Activated naive CD8-positive, alpha-beta T cell treated with anti-CD3 and anti-CD28 coated beads, Interleukin-2, amount 10 ng/mL, durations not matched to agents 7 days and 5 days (primary cell): ENCODE measurements at regions not wholly inside any gene's neighbourhood (a gene's known extent, or its start where the extent isn't known, plus 50 kb on each side); places are given as distances from the start of the nearest gene placed in this dataset.

Experiments
- ATAC-seq: fragments of 150-1000 bp; cut with Tn5 transposase; one replicate; pipeline ENCODE4 v1.10.0; 2021; ENCODE audit warnings: low read depth, moderate library complexity
- POLR2A ChIA-PET: fragments of 350-600 bp; sonication (Branson Sonifier 250); formaldehyde crosslinking; loops from one replicate; lab custom pipeline; 2021; ENCODE audit warnings: antibody characterized with exemption; lab: Charles Lee
- DNase-seq: peaks from one replicate; pipeline ENCODE4 v3.0.0; 2021
- H3K27ac Mint-ChIP-seq: one replicate; pipeline ENCODE4 v1.8.0; 2022; ENCODE audit warnings: mild to moderate bottlenecking, mixed read lengths
- H3K27me3 Mint-ChIP-seq: one replicate; pipeline ENCODE4 v1.8.0; 2022; ENCODE audit warnings: mild to moderate bottlenecking, moderate library complexity, mixed read lengths
- H3K36me3 Mint-ChIP-seq: one replicate; pipeline ENCODE4 v1.8.0; 2021; ENCODE audit warnings: mild to moderate bottlenecking, mixed read lengths
- H3K4me1 Mint-ChIP-seq: one replicate; pipeline ENCODE4 v1.8.0; 2021; ENCODE audit warnings: mixed read lengths
- H3K4me3 Mint-ChIP-seq: one replicate; pipeline ENCODE4 v1.8.0; 2022; ENCODE audit warnings: mild to moderate bottlenecking, moderate library complexity, mixed read lengths
- H3K9me3 Mint-ChIP-seq: one replicate; pipeline ENCODE4 v1.8.0; 2021; ENCODE audit warnings: mixed read lengths

DNA sequence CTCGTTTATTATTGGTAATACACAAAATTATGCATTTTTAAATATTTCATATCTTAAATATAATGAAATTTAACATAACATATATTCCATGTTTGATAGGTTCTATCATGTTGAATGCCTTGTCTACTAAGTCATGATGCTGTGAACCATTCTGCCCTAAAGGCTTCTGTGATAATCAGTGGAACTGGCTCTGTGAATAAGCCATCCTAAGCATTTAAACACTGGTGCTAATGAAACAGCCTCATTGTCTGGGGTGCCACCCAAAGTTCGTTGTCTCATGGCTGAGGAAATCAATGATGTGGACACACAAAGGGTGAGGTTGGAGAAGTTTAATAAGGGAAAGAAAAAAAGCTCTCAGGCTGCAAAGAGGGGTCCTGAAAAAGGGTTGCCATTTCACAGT, 264.7 kb upstream of the ZRANB2 start:
- POLR2A ChIA-PET = no interaction called here
- Mint-ChIP-seq H3K36me3 (no peaks in the 10 kb centered on the region), H3K4me1 (no peaks in the 10 kb centered on the region), H3K27ac (no peak overlapping the region), H3K9me3 (peaks cover 6% of the 10 kb centered on the region), H3K27me3 (no peaks in the 10 kb centered on the region), H3K4me3 (no peak overlapping the region)
- DNase-seq (no peak), ATAC-seq (no peak)

GRCh38 chr1:71343686-71344416, 263.0 kb upstream of the ZRANB2 start:
- DNase-seq = no peak
- POLR2A ChIA-PET = no interaction called here
- peaks cover 13% of the 10 kb centered on the region for H3K9me3 Mint-ChIP-seq
- no peaks in the 10 kb centered on the region for H3K36me3 Mint-ChIP-seq
- no peaks in the 10 kb centered on the region for H3K27me3 Mint-ChIP-seq
- H3K4me3 Mint-ChIP-seq = no peak overlapping the region
- no peak overlapping the region for H3K27ac Mint-ChIP-seq
- no peak for ATAC-seq
- H3K4me1 Mint-ChIP-seq = no peaks in the 10 kb centered on the region

- Mint-ChIP-seq H3K36me3 (no peaks in the 10 kb centered on the region), H3K27me3 (no peaks in the 10 kb centered on the region), H3K4me1 (no peaks in the 10 kb centered on the region), H3K27ac (no peak overlapping the region), H3K4me3 (no peak overlapping the region), H3K9me3 (peaks cover 11% of the 10 kb centered on the region)
- POLR2A ChIA-PET = interaction anchor here (0.6 kb wide), 1 partner anchor 96 kb away, joined by 3 read pairs; no protein-coding TSS in a partner anchor
- no peak for DNase-seq
- no peak for ATAC-seq
These were observed 258.4 kb upstream of the ZRANB2 start for GRCh38 chr1:71339238-71339637.

DNA sequence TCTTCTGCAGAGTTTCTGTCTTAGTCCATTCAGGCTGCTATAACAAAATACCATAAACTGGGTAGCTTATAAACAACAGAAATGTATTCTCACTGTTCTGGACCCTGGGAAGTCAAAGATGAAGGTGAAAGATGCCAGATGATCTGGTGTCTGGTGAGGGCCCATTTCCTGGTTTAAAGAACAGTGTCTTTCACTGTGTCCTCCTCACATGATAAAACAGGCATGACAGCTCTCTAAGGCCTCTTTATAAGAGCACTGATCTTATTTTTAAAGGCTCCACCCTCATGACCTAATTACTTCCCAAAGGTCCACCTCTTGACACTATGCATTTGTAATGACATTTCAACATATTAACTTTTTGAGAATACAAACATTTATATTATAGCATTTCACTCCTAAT, 250.2 kb upstream of the ZRANB2 start:
- no peak for DNase-seq
- Mint-ChIP-seq H3K9me3 (peaks cover 7% of the 10 kb centered on the region), H3K36me3 (no peaks in the 10 kb centered on the region), H3K4me1 (no peaks in the 10 kb centered on the region), H3K27me3 (no peaks in the 10 kb centered on the region), H3K27ac (no peak overlapping the region), H3K4me3 (no peak overlapping the region)
- POLR2A ChIA-PET = no interaction called here
- ATAC-seq = no peak

GRCh38 chr1:71324671-71325267, 243.9 kb upstream of the ZRANB2 start:
- H3K9me3 Mint-ChIP-seq = peaks cover 13% of the 10 kb centered on the region
- ATAC-seq = no peak
- H3K36me3 Mint-ChIP-seq = no peaks in the 10 kb centered on the region

DNA sequence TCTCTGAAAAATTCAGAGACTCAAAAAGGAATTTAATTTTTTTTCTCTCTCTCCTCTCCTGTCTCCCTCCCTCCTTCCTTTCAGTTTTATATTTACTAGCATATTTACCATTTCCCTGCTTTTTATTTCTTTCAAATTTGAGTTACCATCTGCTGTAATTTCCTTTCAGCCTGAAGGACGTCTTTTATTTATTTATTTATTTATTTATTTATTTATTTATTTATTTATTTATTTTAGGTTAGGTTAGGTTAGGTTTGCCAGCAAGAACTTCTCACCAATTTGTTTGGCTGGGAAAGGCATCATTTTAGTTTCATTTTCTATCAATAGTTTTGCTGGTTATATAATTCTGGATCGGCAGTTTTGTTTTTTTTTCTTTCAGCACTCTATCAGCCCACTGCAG, 231.7 kb upstream of the ZRANB2 start:
- DNase-seq (no peak), ATAC-seq (no peak)
- no peaks in the 10 kb centered on the region for H3K4me1 Mint-ChIP-seq
- H3K36me3 Mint-ChIP-seq = no peaks in the 10 kb centered on the region
- no peak overlapping the region for H3K4me3 Mint-ChIP-seq
- H3K27me3 Mint-ChIP-seq = no peaks in the 10 kb centered on the region
- POLR2A ChIA-PET = no interaction called here
- H3K27ac Mint-ChIP-seq = no peak overlapping the region
- H3K9me3 Mint-ChIP-seq = peaks cover 2% of the 10 kb centered on the region

More at GRCh38 chr1:71324671-71325267, 243.9 kb upstream of the ZRANB2 start:
- Mint-ChIP-seq H3K4me1 (no peaks in the 10 kb centered on the region), H3K4me3 (no peak overlapping the region), H3K27me3 (no peaks in the 10 kb centered on the region), H3K27ac (no peak overlapping the region)
- POLR2A ChIA-PET = no interaction called here
- DNase-seq = no peak

DNA sequence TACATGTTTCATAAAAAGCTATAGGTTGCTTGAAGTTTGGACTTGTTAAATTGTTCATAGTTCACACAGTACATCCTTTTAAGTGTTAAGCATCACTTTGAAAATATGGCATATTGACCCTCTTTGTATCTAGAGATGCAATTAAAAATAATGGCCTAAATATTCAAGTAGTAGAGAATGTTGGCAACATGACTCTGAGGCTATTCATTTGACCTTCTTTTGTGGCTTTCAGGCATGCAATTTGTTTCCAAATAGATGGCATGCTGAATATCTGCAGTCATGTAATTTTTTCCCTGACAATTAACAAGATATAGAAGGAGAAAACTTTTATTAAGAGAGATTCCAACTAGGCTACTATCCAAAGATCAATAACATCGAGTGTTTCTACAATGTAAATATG, 230.5 kb upstream of the ZRANB2 start:
- Mint-ChIP-seq H3K4me1 (no peaks in the 10 kb centered on the region), H3K9me3 (peaks cover 2% of the 10 kb centered on the region), H3K36me3 (no peaks in the 10 kb centered on the region), H3K27ac (no peak overlapping the region), H3K27me3 (no peaks in the 10 kb centered on the region), H3K4me3 (no peak overlapping the region)
- ATAC-seq = no peak
- DNase-seq = no peak
- POLR2A ChIA-PET = no interaction called here

GRCh38 chr1:71307451-71307850, 226.6 kb upstream of the ZRANB2 start:
- no peaks in the 10 kb centered on the region for H3K9me3 Mint-ChIP-seq
- H3K4me1 Mint-ChIP-seq = no peaks in the 10 kb centered on the region
- no peak overlapping the region for H3K4me3 Mint-ChIP-seq
- no peaks in the 10 kb centered on the region for H3K27me3 Mint-ChIP-seq
- no peak overlapping the region for H3K27ac Mint-ChIP-seq
- no peak for DNase-seq
- no peaks in the 10 kb centered on the region for H3K36me3 Mint-ChIP-seq
- no peak for ATAC-seq
- POLR2A ChIA-PET = no interaction called here

GRCh38 chr1:71304125-71304524, 223.3 kb upstream of the ZRANB2 start:
- no peaks in the 10 kb centered on the region for H3K9me3 Mint-ChIP-seq
- H3K27ac Mint-ChIP-seq = no peak overlapping the region
- H3K36me3 Mint-ChIP-seq = no peaks in the 10 kb centered on the region
- no peak for DNase-seq
- H3K4me3 Mint-ChIP-seq = no peak overlapping the region
- POLR2A ChIA-PET = no interaction called here
- H3K4me1 Mint-ChIP-seq = no peaks in the 10 kb centered on the region
- no peak for ATAC-seq
- no peaks in the 10 kb centered on the region for H3K27me3 Mint-ChIP-seq

DNA sequence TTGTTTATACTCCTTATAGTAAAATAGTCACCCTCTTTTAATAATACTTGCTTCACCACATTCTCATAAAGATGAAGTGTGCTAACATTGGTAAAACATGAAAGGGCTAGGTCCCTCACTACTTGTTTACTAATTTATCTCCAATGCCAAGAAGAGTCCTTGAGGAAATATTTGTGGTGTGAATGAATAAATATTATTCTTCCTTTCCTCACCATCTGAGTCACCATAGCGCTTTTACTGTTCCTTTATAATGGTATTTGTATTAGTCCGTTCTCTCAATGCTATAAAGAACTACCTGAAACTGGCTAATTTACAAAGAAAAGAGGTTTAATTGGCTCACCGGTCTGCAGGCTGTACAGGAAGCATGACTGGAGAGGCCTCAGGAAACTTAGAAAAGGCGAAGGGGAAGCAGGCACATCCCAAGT, 222.8 kb upstream of the ZRANB2 start:
- no peak for ATAC-seq
- no peak for DNase-seq
- no peaks in the 10 kb centered on the region for H3K36me3 Mint-ChIP-seq
- H3K9me3 Mint-ChIP-seq = no peaks in the 10 kb centered on the region
- H3K4me1 Mint-ChIP-seq = no peaks in the 10 kb centered on the region
- POLR2A ChIA-PET = no interaction called here
- no peak overlapping the region for H3K4me3 Mint-ChIP-seq
- no peak overlapping the region for H3K27ac Mint-ChIP-seq
- H3K27me3 Mint-ChIP-seq = no peaks in the 10 kb centered on the region

GRCh38 chr1:71298633-71299032, 217.8 kb upstream of the ZRANB2 start:
- Mint-ChIP-seq H3K27ac (no peak overlapping the region), H3K4me1 (no peaks in the 10 kb centered on the region), H3K36me3 (no peaks in the 10 kb centered on the region), H3K4me3 (no peak overlapping the region), H3K27me3 (no peaks in the 10 kb centered on the region), H3K9me3 (peaks cover 1% of the 10 kb centered on the region)
- DNase-seq (no peak), ATAC-seq (no peak)
- POLR2A ChIA-PET = no interaction called here

DNA sequence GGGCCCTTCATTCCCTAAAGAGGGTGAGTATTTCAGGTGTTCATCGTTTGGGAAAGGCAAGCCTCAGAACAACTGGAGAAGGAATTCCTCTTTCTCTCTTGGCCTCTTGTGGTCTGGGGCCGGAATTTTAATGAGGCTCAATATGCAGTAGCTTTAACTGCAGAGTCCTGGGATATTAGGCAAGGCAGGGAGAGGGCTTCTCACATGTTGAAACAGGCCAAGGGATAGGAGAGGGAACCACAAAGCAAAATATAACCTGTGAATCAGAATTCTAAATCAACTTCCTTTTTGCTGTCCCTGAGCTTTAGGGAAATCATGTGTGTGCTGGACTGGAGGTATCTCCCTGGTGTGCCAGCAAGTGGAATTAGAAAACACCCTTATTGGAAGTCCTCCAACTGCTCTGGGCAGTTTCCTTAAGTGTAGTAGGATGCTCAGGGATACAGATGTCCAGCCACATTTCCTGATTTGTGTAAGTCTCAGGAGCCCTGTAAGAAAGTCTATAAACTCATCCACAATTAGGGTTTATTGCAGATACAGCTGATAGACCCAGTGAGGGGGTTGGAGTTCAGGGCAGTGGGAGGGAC, 215.8 kb upstream of the ZRANB2 start:
- Mint-ChIP-seq H3K27ac (no peak overlapping the region), H3K36me3 (no peaks in the 10 kb centered on the region), H3K4me1 (no peaks in the 10 kb centered on the region), H3K4me3 (no peak overlapping the region), H3K27me3 (no peaks in the 10 kb centered on the region), H3K9me3 (peaks cover 2% of the 10 kb centered on the region)
- no peak for ATAC-seq
- POLR2A ChIA-PET = no interaction called here
- no peak for DNase-seq

DNA sequence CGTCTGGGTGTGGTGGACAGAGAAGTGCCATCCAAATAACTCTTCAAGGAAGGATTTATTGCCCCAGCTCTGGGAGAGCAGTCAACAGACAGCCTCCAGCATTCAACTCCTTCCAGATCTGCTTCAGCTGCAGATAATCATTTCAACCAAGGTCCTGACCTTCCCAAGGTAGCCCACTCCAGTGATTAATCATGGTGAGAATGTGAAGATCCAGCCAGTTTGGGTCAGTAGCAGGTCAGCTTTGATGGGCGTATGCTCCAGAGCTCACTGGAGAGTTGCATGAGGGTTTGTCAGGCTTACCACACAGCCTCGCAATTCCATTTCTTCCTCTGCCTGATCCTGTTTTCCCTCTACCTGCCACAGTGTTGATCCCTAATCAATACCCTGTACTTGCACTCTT, 214.5 kb upstream of the ZRANB2 start:
- H3K4me1 Mint-ChIP-seq = no peaks in the 10 kb centered on the region
- POLR2A ChIA-PET = no interaction called here
- H3K9me3 Mint-ChIP-seq = peaks cover 2% of the 10 kb centered on the region
- H3K27me3 Mint-ChIP-seq = no peaks in the 10 kb centered on the region
- ATAC-seq = no peak
- H3K4me3 Mint-ChIP-seq = no peak overlapping the region
- no peak overlapping the region for H3K27ac Mint-ChIP-seq
- DNase-seq = no peak
- H3K36me3 Mint-ChIP-seq = no peaks in the 10 kb centered on the region

DNA sequence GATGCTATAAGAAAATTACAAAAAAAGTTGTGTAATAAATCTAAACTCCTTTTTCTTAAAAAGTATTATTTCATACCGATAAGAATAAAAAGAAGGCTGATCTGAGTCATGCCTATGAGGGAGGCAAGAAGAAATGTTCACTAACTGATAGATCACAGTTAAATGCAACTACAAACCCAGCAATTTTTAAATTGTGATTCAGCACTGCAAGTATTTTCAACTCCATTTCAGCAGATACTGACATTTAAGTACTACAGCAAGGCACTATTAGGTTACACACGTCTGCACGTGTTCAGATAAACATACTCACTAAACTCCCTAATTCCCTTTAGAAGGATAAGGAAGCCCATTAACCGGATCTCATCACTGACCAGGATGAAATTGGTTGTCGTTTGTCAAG, 213.3 kb upstream of the ZRANB2 start:
- DNase-seq (no peak), ATAC-seq (no peak)
- Mint-ChIP-seq H3K4me3 (no peak overlapping the region), H3K4me1 (no peaks in the 10 kb centered on the region), H3K9me3 (peaks cover 5% of the 10 kb centered on the region), H3K36me3 (no peaks in the 10 kb centered on the region), H3K27me3 (no peaks in the 10 kb centered on the region), H3K27ac (no peak overlapping the region)
- POLR2A ChIA-PET = no interaction called here
